Transverse colon (tissue), 4 donors: ENCODE measurements at regions not wholly inside any gene's neighbourhood (a gene's known extent, or its start where the extent isn't known, plus 50 kb on each side); places are given as distances from the start of the nearest gene placed in this dataset.

Source experiments
- CTCF ChIP-seq, 5 experiments: fragments of 200-600 bp in 3 of 5; fragments of 450-650 bp in 2 of 5; sonication (generic) in 3 of 5; IDR thresholded peaks; 1 replicate in 2 of 5; 2 replicates in 3 of 5; pipeline ENCODE4 v1.5.1; 2016 to 2017; ENCODE audit warnings: antibody characterized with exemption in 5 of 5, inconsistent platforms in 3 of 5, mild to moderate bottlenecking in 2 of 5, moderate library complexity in 1 of 5
- EP300 ChIP-seq: sonication (generic); formaldehyde crosslinking; IDR thresholded peaks from one replicate; pipeline ENCODE4 v1.6.1; 2017; ENCODE audit warnings: antibody characterized with exemption, low read depth
- POLR2A ChIP-seq: fragments of 450-650 bp; IDR thresholded peaks from one replicate; pipeline ENCODE4 v1.6.1; 2016; ENCODE audit warnings: antibody characterized with exemption, mild to moderate bottlenecking, moderate library complexity
- POLR2AphosphoS5 ChIP-seq, 3 donors: sonication (generic); formaldehyde crosslinking; IDR thresholded peaks; one replicate each; pipeline ENCODE4 v1.6.1; 2016; ENCODE audit warnings: antibody characterized with exemption in 3 of 3

DNA sequence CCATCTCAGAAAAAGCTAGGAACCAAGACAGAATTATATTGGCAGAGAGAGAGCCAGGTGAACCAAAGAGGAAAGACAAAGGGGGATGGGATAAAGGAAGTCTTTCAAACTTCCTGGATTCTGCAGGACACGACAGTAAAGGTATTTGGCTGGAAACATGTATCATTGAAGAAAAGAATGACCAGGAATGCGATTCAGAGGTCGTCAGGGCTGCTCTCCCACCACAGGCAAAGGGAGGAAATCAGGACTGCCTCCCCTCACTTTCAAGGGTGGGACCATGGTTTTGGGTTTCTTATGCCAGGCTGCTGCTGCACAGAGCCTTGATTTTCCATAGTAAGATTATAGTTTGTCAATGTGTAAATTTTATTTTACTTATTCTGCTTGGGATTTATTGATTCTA lies 848.8 kb downstream of the BRINP3 start:
- no peak for TF ChIP-seq POLR2A
- TF ChIP-seq CTCF (IDR thresholded peaks at IDR 0.05) = no peak
- no peak for TF ChIP-seq EP300
- TF ChIP-seq POLR2AphosphoS5 (IDR thresholded peaks at IDR 0.05) = no peak
